22Rv1 (cell line): ENCODE measurements at regions not wholly inside any gene's neighbourhood (a gene's known extent, or its start where the extent isn't known, plus 50 kb on each side); places are given as distances from the start of the nearest gene placed in this dataset.

Source experiments
- ZFX ChIP-seq: fragments of 450-650 bp; IDR thresholded peaks from 2 replicates; pipeline ENCODE4 v1.6.1; 2017; ENCODE audit warnings: antibody characterized with exemption, borderline replicate concordance
- TF ChIP-seq, protein P1 (sequence below): fragments of 450-650 bp; IDR thresholded peaks from 2 replicates; pipeline ENCODE4 v1.5.1; 2017; ENCODE audit warnings: mild to moderate bottlenecking

DNA sequence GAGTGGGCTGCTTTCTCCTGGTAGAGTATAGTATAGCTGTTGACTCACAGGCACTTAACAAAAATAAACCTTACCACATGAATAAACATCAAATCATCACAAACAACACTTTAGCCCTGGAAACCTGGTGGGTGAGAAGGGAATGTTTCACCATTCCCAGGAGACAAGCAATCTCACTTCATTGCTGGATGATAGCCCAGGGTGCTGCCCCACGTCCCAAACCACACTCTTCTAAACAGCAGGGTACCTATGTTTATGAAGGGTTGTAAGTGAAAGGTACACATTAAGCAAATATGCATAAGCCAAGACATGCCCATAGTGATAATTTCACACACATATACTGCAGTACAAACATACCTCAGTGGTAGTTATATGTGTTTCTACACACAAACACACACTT, 276.2 kb downstream of the FGFR2 start:
- TF ChIP-seq, protein P1, sequence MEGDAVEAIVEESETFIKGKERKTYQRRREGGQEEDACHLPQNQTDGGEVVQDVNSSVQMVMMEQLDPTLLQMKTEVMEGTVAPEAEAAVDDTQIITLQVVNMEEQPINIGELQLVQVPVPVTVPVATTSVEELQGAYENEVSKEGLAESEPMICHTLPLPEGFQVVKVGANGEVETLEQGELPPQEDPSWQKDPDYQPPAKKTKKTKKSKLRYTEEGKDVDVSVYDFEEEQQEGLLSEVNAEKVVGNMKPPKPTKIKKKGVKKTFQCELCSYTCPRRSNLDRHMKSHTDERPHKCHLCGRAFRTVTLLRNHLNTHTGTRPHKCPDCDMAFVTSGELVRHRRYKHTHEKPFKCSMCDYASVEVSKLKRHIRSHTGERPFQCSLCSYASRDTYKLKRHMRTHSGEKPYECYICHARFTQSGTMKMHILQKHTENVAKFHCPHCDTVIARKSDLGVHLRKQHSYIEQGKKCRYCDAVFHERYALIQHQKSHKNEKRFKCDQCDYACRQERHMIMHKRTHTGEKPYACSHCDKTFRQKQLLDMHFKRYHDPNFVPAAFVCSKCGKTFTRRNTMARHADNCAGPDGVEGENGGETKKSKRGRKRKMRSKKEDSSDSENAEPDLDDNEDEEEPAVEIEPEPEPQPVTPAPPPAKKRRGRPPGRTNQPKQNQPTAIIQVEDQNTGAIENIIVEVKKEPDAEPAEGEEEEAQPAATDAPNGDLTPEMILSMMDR, result no peak
- TF ChIP-seq ZFX, result no peak
